T-helper 2 cell treated with Interferon-gamma antibody and Interleukin-4, amounts not matched to agents 5 μg/mL and 100 μg/mL, for 36 hours (primary cell): ENCODE measurements at regions not wholly inside any gene's neighbourhood (a gene's known extent, or its start where the extent isn't known, plus 50 kb on each side); places are given as distances from the start of the nearest gene placed in this dataset.
"Not testable (repeated sequence)": the region's sequence is repeated elsewhere in the genome, so short reads cannot be mapped to it uniquely, and the experiment has no call there.

Experiments
- DNase-seq: peaks from one replicate; pipeline ENCODE4 v3.0.0; 2021; ENCODE audit warnings: low spot score
- H3K27ac Mint-ChIP-seq: one replicate; pipeline ENCODE4 v1.8.0; 2021; ENCODE audit warnings: mild to moderate bottlenecking, mixed read lengths
- H3K27me3 Mint-ChIP-seq: one replicate; pipeline ENCODE4 v1.8.0; 2021; ENCODE audit warnings: low read depth, mixed read lengths
- H3K36me3 Mint-ChIP-seq: one replicate; pipeline ENCODE4 v1.8.0; 2021; ENCODE audit warnings: low read depth, mixed read lengths
- H3K4me1 Mint-ChIP-seq: one replicate; pipeline ENCODE4 v1.8.0; 2021; ENCODE audit warnings: low read depth, mixed read lengths
- H3K4me3 Mint-ChIP-seq: one replicate; pipeline ENCODE4 v1.8.0; 2022; ENCODE audit warnings: mild to moderate bottlenecking, moderate library complexity, mixed read lengths
- H3K9me3 Mint-ChIP-seq: one replicate; pipeline ENCODE4 v1.8.0; 2021; ENCODE audit warnings: mixed read lengths

DNA sequence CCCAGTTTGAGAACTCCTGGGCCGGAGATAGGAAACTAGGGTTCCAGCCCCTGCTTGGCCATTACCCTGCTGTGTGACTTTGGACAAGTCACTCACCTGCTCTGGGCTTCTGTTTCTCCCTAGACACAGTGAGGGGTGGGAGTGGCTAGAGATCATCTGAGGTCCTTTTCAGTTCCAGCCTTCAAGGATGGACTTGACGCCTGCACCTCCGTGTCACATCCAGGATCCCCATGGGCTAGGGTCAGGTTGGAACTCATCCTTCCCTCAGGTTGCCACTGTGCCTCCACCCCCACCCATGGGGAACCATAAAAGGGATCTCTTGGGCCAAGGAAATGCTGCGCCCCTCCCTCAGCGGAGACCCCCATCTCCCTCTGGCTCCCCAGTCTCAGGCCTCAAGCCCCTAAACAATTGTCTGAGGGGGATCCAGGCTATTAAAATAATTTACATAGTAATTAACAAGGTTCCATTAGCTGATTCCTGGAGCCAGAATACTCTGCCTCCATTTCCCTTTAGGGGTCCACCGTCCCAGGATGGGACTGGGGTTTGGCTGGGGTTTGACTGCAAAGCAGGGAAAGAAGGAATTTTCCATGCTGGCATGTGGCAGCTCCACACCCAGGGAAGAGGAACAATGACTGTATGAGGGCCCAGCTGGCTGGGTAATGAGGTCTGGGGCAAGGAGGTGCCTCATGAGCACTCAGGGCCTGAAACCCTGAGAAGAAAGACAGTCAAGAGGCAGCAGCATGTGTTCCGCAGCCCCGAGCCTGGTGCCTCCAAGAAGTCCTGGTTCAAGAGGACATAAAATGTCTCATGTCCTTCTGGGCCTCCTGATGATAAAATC lies 177.7 kb downstream of the SMAD6 start:
- Mint-ChIP-seq H3K9me3 (no peaks in the 10 kb centered on the region), H3K27ac (no peak overlapping the region), H3K4me3 (no peak overlapping the region), H3K27me3 (peaks cover 2% of the 10 kb centered on the region), H3K36me3 (no peaks in the 10 kb centered on the region), H3K4me1 (no peaks in the 10 kb centered on the region)
- no peak for DNase-seq

GRCh38 chr15:66880380-66881155 lies 178.5 kb downstream of the SMAD6 start:
- H3K27ac Mint-ChIP-seq: no peak overlapping the region
- no peak overlapping the region for H3K4me3 Mint-ChIP-seq
- no peaks in the 10 kb centered on the region for H3K9me3 Mint-ChIP-seq
- no peaks in the 10 kb centered on the region for H3K4me1 Mint-ChIP-seq
- no peaks in the 10 kb centered on the region for H3K36me3 Mint-ChIP-seq
- peaks cover 2% of the 10 kb centered on the region for H3K27me3 Mint-ChIP-seq
- DNase-seq: no peak

- peaks cover 2% of the 10 kb centered on the region for H3K27me3 Mint-ChIP-seq
- no peak for DNase-seq
- no peak overlapping the region for H3K4me3 Mint-ChIP-seq
- H3K9me3 Mint-ChIP-seq: no peaks in the 10 kb centered on the region
- no peaks in the 10 kb centered on the region for H3K4me1 Mint-ChIP-seq
- H3K27ac Mint-ChIP-seq: no peak overlapping the region
- H3K36me3 Mint-ChIP-seq: no peaks in the 10 kb centered on the region
Measured at GRCh38 chr15:66881173-66881905, 179.3 kb downstream of the SMAD6 start.

GRCh38 chr15:66882251-66883020 lies 180.4 kb downstream of the SMAD6 start:
- Mint-ChIP-seq H3K4me1 (no peaks in the 10 kb centered on the region), H3K4me3 (no peak overlapping the region), H3K9me3 (no peaks in the 10 kb centered on the region), H3K27me3 (peaks cover 2% of the 10 kb centered on the region), H3K36me3 (no peaks in the 10 kb centered on the region), H3K27ac (no peak overlapping the region)
- no peak for DNase-seq

DNA sequence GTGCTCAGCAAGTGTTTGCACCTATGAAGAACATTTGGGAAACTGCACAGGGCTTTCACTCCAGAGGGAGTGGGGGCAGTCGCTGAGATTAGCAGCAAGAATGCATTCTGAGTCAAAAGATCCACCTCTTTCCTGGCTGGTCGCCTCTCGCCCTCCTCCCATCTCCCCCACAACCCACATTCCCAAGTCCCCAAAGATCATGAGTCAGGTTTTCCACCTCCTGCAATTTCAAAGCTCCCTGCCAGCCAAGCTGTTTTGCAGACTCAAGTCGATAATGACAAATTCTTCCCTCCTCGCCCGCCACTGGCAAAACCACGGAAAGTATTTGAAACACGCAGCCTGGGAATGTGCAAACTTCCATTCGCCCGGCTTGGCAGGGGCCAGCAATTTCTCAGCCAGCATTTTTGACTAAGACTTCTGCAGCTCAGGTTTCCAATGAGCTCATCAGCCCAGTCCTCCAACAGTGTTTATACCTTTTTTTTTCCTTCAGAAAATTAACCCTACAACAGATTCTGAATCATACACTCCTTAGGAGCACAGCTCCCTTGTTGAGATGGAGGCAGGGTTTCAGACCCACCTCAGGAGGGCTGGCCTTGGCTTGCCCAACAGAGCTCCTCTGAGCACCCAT lies 181.4 kb downstream of the SMAD6 start:
- no peaks in the 10 kb centered on the region for H3K36me3 Mint-ChIP-seq
- H3K9me3 Mint-ChIP-seq: peaks cover 3% of the 10 kb centered on the region
- H3K4me3 Mint-ChIP-seq: no peak overlapping the region
- peaks cover 4% of the 10 kb centered on the region for H3K27me3 Mint-ChIP-seq
- H3K27ac Mint-ChIP-seq: no peak overlapping the region
- no peak for DNase-seq
- H3K4me1 Mint-ChIP-seq: no peaks in the 10 kb centered on the region

- H3K4me3 Mint-ChIP-seq: no peak overlapping the region
- no peaks in the 10 kb centered on the region for H3K4me1 Mint-ChIP-seq
- no peaks in the 10 kb centered on the region for H3K36me3 Mint-ChIP-seq
- DNase-seq: no peak
- H3K27ac Mint-ChIP-seq: no peak overlapping the region
- peaks cover 4% of the 10 kb centered on the region for H3K27me3 Mint-ChIP-seq
- H3K9me3 Mint-ChIP-seq: peaks cover 10% of the 10 kb centered on the region
Measured at GRCh38 chr15:66884115-66884622, 181.2 kb upstream of the SMAD3 start.

GRCh38 chr15:66884661-66885237 lies 180.7 kb upstream of the SMAD3 start:
- H3K4me1 Mint-ChIP-seq: no peaks in the 10 kb centered on the region
- no peak overlapping the region for H3K27ac Mint-ChIP-seq
- H3K27me3 Mint-ChIP-seq: peaks cover 4% of the 10 kb centered on the region

GRCh38 chr15:66885281-66885915 lies 180.0 kb upstream of the SMAD3 start:
- no peak overlapping the region for H3K4me3 Mint-ChIP-seq
- no peaks in the 10 kb centered on the region for H3K36me3 Mint-ChIP-seq
- H3K27ac Mint-ChIP-seq: no peak overlapping the region
- DNase-seq: no peak
- H3K9me3 Mint-ChIP-seq: peaks cover 14% of the 10 kb centered on the region
- H3K4me1 Mint-ChIP-seq: no peaks in the 10 kb centered on the region
- peaks cover 4% of the 10 kb centered on the region for H3K27me3 Mint-ChIP-seq

More at GRCh38 chr15:66884661-66885237, 180.7 kb upstream of the SMAD3 start:
- no peaks in the 10 kb centered on the region for H3K36me3 Mint-ChIP-seq
- H3K4me3 Mint-ChIP-seq: no peak overlapping the region
- H3K9me3 Mint-ChIP-seq: peaks cover 14% of the 10 kb centered on the region
- no peak for DNase-seq

- Mint-ChIP-seq H3K27me3 (peaks cover 6% of the 10 kb centered on the region), H3K36me3 (no peaks in the 10 kb centered on the region), H3K9me3 (peaks cover 17% of the 10 kb centered on the region), H3K4me1 (no peaks in the 10 kb centered on the region), H3K27ac (no peak overlapping the region), H3K4me3 (no peak overlapping the region)
- DNase-seq: no peak
Measured at GRCh38 chr15:66886241-66886675, 179.1 kb upstream of the SMAD3 start.

- H3K36me3 Mint-ChIP-seq: no peaks in the 10 kb centered on the region
- peaks cover 22% of the 10 kb centered on the region for H3K9me3 Mint-ChIP-seq
- H3K4me3 Mint-ChIP-seq: no peak overlapping the region
- H3K27ac Mint-ChIP-seq: no peak overlapping the region
- H3K4me1 Mint-ChIP-seq: no peaks in the 10 kb centered on the region
- no peak for DNase-seq
- peaks cover 9% of the 10 kb centered on the region for H3K27me3 Mint-ChIP-seq
Measured at GRCh38 chr15:66886686-66887273, 178.6 kb upstream of the SMAD3 start.

- H3K27me3 Mint-ChIP-seq, H3K27ac Mint-ChIP-seq, DNase-seq, H3K4me1 Mint-ChIP-seq, H3K4me3 Mint-ChIP-seq, H3K36me3 Mint-ChIP-seq: not testable (repeated sequence)
- H3K9me3 Mint-ChIP-seq: peaks cover 22% of the 10 kb centered on the region
Measured at GRCh38 chr15:66889298-66889697, 176.1 kb upstream of the SMAD3 start.

- H3K36me3 Mint-ChIP-seq: no peaks in the 10 kb centered on the region
- peaks cover 22% of the 10 kb centered on the region for H3K9me3 Mint-ChIP-seq
- no peak overlapping the region for H3K27ac Mint-ChIP-seq
- peaks cover 11% of the 10 kb centered on the region for H3K27me3 Mint-ChIP-seq
- H3K4me3 Mint-ChIP-seq: no peak overlapping the region
- H3K4me1 Mint-ChIP-seq: peaks cover 5% of the 10 kb centered on the region
- no peak for DNase-seq
Measured at GRCh38 chr15:66891776-66892175, 173.6 kb upstream of the SMAD3 start.
